K562 (cell line): ENCODE measurements at regions not wholly inside any gene's neighbourhood (a gene's known extent, or its start where the extent isn't known, plus 50 kb on each side); places are given as distances from the start of the nearest gene placed in this dataset.

Experiments used
- ATAC-seq: fragments of 200-7000 bp; cut with Tn5 transposase; 3 replicates; pipeline ENCODE4 v1.9.1; 2020; ENCODE audit warnings: moderate library complexity
- BruUV-seq: library from RNA; stranded (reverse); fragments of 400-500 nt; replicated peaks from 2 replicates; lab custom pipeline; 2021; lab: Mats Ljungman, UMichigan
- CTCF ChIA-PET: fragments of 300-600 bp; formaldehyde crosslinking; extraction: SDS; loops from one replicate; lab custom pipeline; 2021; ENCODE audit warnings: low intra/inter-chr PET ratio; lab: Yijun Ruan, JAX
- POLR2A ChIA-PET: fragments of 300-600, 350-650 bp; sonication (Branson Sonifier 250); formaldehyde crosslinking; extraction: SDS; loops from one replicate; lab custom pipeline; 2021; ENCODE audit warnings: antibody characterized with exemption, inconsistent platforms; lab: Yijun Ruan, JAX
- DNase-seq, 4 experiments: peaks; one replicate each; pipeline versions ENCODE4 v3.0.0 to v3.0.0-alpha.2; 2011 to 2018; ENCODE audit warnings: low spot score in 3 of 4, mixed read lengths in 3 of 4; ENCODE audit errors: extremely low read depth in 1 of 4
- FAIRE-seq: peaks from 2 replicates; lab custom pipeline; 2011; peaks lifted over from hg19 to GRCh38; lab: Jason Lieb, UNC
- H2AFZ ChIP-seq: 2 replicates; pipeline ENCODE4 v1.6.0; 2011; ENCODE audit warnings: low read depth, low read length, control low read depth, inconsistent platforms
- H3K27ac ChIP-seq: fragments of 200-600 bp; 3 replicates; pipeline ENCODE4 v1.8.0; 2011; ENCODE audit warnings: low read depth, mild to moderate bottlenecking, control low read depth, inconsistent platforms, low read length, moderate library complexity, mixed read lengths; ENCODE audit errors: extremely low read depth
- H3K27me3 ChIP-seq, 2 experiments: fragments of 300-600 bp in 1 of 2; 2 replicates in 1 of 2; 3 replicates in 1 of 2; pipeline versions ENCODE4 v1.6.0 to v1.8.0; 2011; ENCODE audit warnings: inconsistent platforms in 2 of 2, low read length in 2 of 2, mild to moderate bottlenecking in 1 of 2, mixed read lengths in 1 of 2, moderate library complexity in 1 of 2; ENCODE audit not compliant: control insufficient read depth in 2 of 2, insufficient read depth in 2 of 2
- H3K36me3 ChIP-seq: fragments of 300-600 bp; 3 replicates; pipeline ENCODE4 v1.8.0; 2011; ENCODE audit warnings: mild to moderate bottlenecking, low read length, inconsistent platforms; ENCODE audit not compliant: control insufficient read depth, insufficient read depth
- H3K4me1 ChIP-seq, 2 experiments: fragments of 200-600 bp in 1 of 2; replicated peaks in 1 of 2; 2 replicates in 1 of 2; 3 replicates in 1 of 2; pipeline versions ENCODE4 v1.5.1 to v1.8.0; 2011; ENCODE audit warnings: inconsistent platforms in 2 of 2, low read length in 2 of 2, mild to moderate bottlenecking in 1 of 2, mixed read lengths in 1 of 2, moderate library complexity in 1 of 2; ENCODE audit not compliant: control insufficient read depth in 2 of 2, insufficient read depth in 2 of 2
- H3K4me2 ChIP-seq: 2 replicates; pipeline ENCODE4 v1.6.1; 2011; ENCODE audit warnings: low read length, control low read depth, inconsistent platforms, mixed read lengths; ENCODE audit not compliant: insufficient read depth
- H3K4me3 ChIP-seq: fragments of 200-600 bp; sonication (generic), shearing (Covaris generic); 2 replicates; pipeline ENCODE4 v1.5.1; 2016; ENCODE audit warnings: control low read depth, inconsistent platforms
- H3K79me2 ChIP-seq: fragments of 200-600 bp; 3 replicates; pipeline ENCODE4 v1.8.0; 2011; ENCODE audit warnings: low read length, inconsistent platforms; ENCODE audit not compliant: control insufficient read depth, insufficient read depth
- H3K9ac ChIP-seq, 2 experiments: 2 replicates each; pipeline versions ENCODE4 v1.6.0 to v1.6.1; 2011; ENCODE audit warnings: low read depth in 2 of 2, low read length in 2 of 2, control low read depth in 1 of 2, inconsistent platforms in 1 of 2, mild to moderate bottlenecking in 1 of 2, mixed read lengths in 1 of 2; ENCODE audit not compliant: insufficient read depth in 1 of 2
- H3K9me1 ChIP-seq: one replicate; pipeline ENCODE4 v1.6.0; 2011; ENCODE audit warnings: inconsistent platforms, mild to moderate bottlenecking, low read length, moderate library complexity; ENCODE audit not compliant: control insufficient read depth, insufficient read depth
- H3K9me3 ChIP-seq: replicated peaks from 2 replicates; pipeline ENCODE4 v1.5.1; 2011; ENCODE audit warnings: low read depth, low read length, inconsistent platforms; ENCODE audit not compliant: control insufficient read depth, insufficient read depth
- H4K20me1 ChIP-seq: replicated peaks from 2 replicates; pipeline ENCODE4 v1.6.1; 2011; ENCODE audit warnings: low read length, inconsistent platforms, mixed read lengths; ENCODE audit not compliant: control insufficient read depth, insufficient read depth
- MAFK ChIP-seq: IDR thresholded peaks from 2 replicates; pipeline ENCODE4 v1.6.1; 2011; ENCODE audit warnings: low read length, improper control_type of control experiment
- NR2C1 ChIP-seq, 2 experiments: fragments of 450-650 bp; IDR thresholded peaks; 2 replicates each; pipeline ENCODE4 v1.6.1; 2017; ENCODE audit warnings: mild to moderate bottlenecking in 2 of 2, antibody characterized with exemption in 1 of 2, inconsistent platforms in 1 of 2, missing compliant biosample characterization in 1 of 2, missing genetic modification characterization in 1 of 2
- PURB ChIP-seq: sonication (generic); formaldehyde crosslinking; IDR thresholded peaks from 2 replicates; pipeline ENCODE4 v1.9.0; 2021; ENCODE audit warnings: low read depth, mild to moderate bottlenecking, missing genetic modification reagents
- RBM34 ChIP-seq: fragments of 200-400 bp; formaldehyde crosslinking; IDR thresholded peaks from 2 replicates; pipeline ENCODE4 v1.6.1; 2018; ENCODE audit warnings: low read length, borderline replicate concordance; ENCODE audit not compliant: insufficient read depth
- XRCC4 ChIP-seq: IDR thresholded peaks from one replicate; pipeline ENCODE4 v1.6.1; 2011; ENCODE audit not compliant: insufficient read depth, insufficient read length; ENCODE audit errors: extremely low read depth
- ZNF583 ChIP-seq: fragments of 250-450 bp; sonication (Bioruptor Pico); IDR thresholded peaks from 2 replicates; pipeline ENCODE4 v1.4.0; 2020
- ZNF592 ChIP-seq: fragments of 450-650 bp; IDR thresholded peaks from 2 replicates; pipeline ENCODE4 v1.6.1; 2017; ENCODE audit warnings: antibody characterized with exemption, mild to moderate bottlenecking
- WGBS: fragments of 100-300 bp; shearing (Covaris generic); methylation state at CpG from one replicate; pipeline ENCODE4 v1.1.6; 2016; ENCODE audit warnings: low coverage, mixed read lengths; ENCODE audit not compliant: insufficient coverage; ENCODE audit errors: missing lambda C conversion rate; 5-methylcytosine and 5-hydroxymethylcytosine counted together
- in situ Hi-C: fragments of 300-500 bp; cut with MboI; formaldehyde crosslinking; loops from 4 replicates; pipeline ENCODE4 v1.15.0; 2018; ENCODE audit warnings: inconsistent platforms, mixed read lengths
- intact Hi-C: fragments of 100-400 bp; cut with micrococcal nuclease; formaldehyde crosslinking; loops from 2 replicates; pipeline ENCODE4 v1.14.2; 2022
- TF ChIP-seq, protein P1 (sequence below), 2 experiments: fragments of 450-650 bp in 1 of 2; sonication (generic) in 1 of 2; formaldehyde crosslinking in 1 of 2; IDR thresholded peaks; 2 replicates each; pipeline versions ENCODE4 v1.7.1 to v1.9.0; 2016 to 2022; ENCODE audit warnings: inconsistent platforms in 1 of 2, mild to moderate bottlenecking in 1 of 2, missing genetic modification reagents in 1 of 2

- no peak for FAIRE-seq
- intact Hi-C loops (no loop called here), in situ Hi-C loops (no loop called here)
- POLR2A ChIA-PET = no interaction called here
- ATAC-seq = no peak
- H3K4me3 ChIP-seq = no peak overlapping the region
- DNase-seq = no peak
- H3K4me1 ChIP-seq = no peaks in the 10 kb centered on the region
- H3K27me3 ChIP-seq = no peaks in the 10 kb centered on the region
- H3K36me3 ChIP-seq = no peaks in the 10 kb centered on the region
- no peaks in the 10 kb centered on the region for H3K9me3 ChIP-seq
- H3K79me2 ChIP-seq = no peaks in the 10 kb centered on the region
- H3K9me1 ChIP-seq = no peaks in the 10 kb centered on the region
- no peak overlapping the region for H3K4me2 ChIP-seq
- no peaks in the 10 kb centered on the region for H4K20me1 ChIP-seq
- no TSS peak for BruUV-seq
- no peak overlapping the region for H3K9ac ChIP-seq
- WGBS = 0% methylated on average over 2 of the region's 4 CpGs
- H3K27ac ChIP-seq = no peak overlapping the region
- H2AFZ ChIP-seq = no peak overlapping the region
- CTCF ChIA-PET = no interaction called here
- no peak for TF ChIP-seq XRCC4
- TF ChIP-seq RBM34 = no peak
- TF ChIP-seq NR2C1 (IDR thresholded peaks at IDR 0.05) = no peak
- no peak for TF ChIP-seq NR2C1 (tag; IDR thresholded peaks at IDR 0.05)
- TF ChIP-seq, protein P1, sequence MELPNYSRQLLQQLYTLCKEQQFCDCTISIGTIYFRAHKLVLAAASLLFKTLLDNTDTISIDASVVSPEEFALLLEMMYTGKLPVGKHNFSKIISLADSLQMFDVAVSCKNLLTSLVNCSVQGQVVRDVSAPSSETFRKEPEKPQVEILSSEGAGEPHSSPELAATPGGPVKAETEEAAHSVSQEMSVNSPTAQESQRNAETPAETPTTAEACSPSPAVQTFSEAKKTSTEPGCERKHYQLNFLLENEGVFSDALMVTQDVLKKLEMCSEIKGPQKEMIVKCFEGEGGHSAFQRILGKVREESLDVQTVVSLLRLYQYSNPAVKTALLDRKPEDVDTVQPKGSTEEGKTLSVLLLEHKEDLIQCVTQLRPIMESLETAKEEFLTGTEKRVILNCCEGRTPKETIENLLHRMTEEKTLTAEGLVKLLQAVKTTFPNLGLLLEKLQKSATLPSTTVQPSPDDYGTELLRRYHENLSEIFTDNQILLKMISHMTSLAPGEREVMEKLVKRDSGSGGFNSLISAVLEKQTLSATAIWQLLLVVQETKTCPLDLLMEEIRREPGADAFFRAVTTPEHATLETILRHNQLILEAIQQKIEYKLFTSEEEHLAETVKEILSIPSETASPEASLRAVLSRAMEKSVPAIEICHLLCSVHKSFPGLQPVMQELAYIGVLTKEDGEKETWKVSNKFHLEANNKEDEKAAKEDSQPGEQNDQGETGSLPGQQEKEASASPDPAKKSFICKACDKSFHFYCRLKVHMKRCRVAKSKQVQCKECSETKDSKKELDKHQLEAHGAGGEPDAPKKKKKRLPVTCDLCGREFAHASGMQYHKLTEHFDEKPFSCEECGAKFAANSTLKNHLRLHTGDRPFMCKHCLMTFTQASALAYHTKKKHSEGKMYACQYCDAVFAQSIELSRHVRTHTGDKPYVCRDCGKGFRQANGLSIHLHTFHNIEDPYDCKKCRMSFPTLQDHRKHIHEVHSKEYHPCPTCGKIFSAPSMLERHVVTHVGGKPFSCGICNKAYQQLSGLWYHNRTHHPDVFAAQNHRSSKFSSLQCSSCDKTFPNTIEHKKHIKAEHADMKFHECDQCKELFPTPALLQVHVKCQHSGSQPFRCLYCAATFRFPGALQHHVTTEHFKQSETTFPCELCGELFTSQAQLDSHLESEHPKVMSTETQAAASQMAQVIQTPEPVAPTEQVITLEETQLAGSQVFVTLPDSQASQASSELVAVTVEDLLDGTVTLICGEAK (IDR thresholded peaks at IDR 0.05) = no peak
- TF ChIP-seq, protein P1 (CRISPR knock-in tag; IDR thresholded peaks at IDR 0.05) = no peak
- no peak for TF ChIP-seq PURB (CRISPR knock-in tag)
- no peak for TF ChIP-seq MAFK
- no peak for TF ChIP-seq ZNF592
- no peak for TF ChIP-seq ZNF583 (CRISPR knock-in tag)
These were observed 915.2 kb downstream of the RPS29 start for GRCh38 chr14:48670939-48671338.
